Liver (tissue), 8 donors: ENCODE measurements at regions not wholly inside any gene's neighbourhood (a gene's known extent, or its start where the extent isn't known, plus 50 kb on each side); places are given as distances from the start of the nearest gene placed in this dataset.

Experiments used
- DNase-seq: peaks from one replicate; pipeline ENCODE4 v3.0.0-alpha.2; 2017; ENCODE audit warnings: low spot score
- H3K27ac ChIP-seq, 2 donors: one replicate each; pipeline ENCODE4 v1.7.0; 2013; ENCODE audit warnings: inconsistent platforms in 2 of 2, low read length in 2 of 2, control low read depth in 1 of 2, low read depth in 1 of 2, mild to moderate bottlenecking in 1 of 2
- H3K27me3 ChIP-seq, 4 donors: one replicate each; pipeline versions ENCODE4 v1.6.1 to v1.7.0; 2013; ENCODE audit warnings: low read length in 3 of 4, inconsistent platforms in 1 of 4, mild to moderate bottlenecking in 1 of 4, moderate library complexity in 1 of 4; ENCODE audit not compliant: control insufficient read depth in 4 of 4, insufficient read depth in 4 of 4
- H3K36me3 ChIP-seq, 4 donors: one replicate each; pipeline versions ENCODE4 v1.6.1 to v1.7.0; 2013; ENCODE audit warnings: low read length in 3 of 4, mild to moderate bottlenecking in 3 of 4, low read depth in 1 of 4, moderate library complexity in 1 of 4; ENCODE audit not compliant: control insufficient read depth in 4 of 4, insufficient read depth in 3 of 4
- H3K4me1 ChIP-seq, 4 donors: one replicate each; pipeline versions ENCODE4 v1.6.1 to v1.7.0; 2013; ENCODE audit warnings: low read length in 3 of 4, mild to moderate bottlenecking in 3 of 4, moderate library complexity in 1 of 4; ENCODE audit not compliant: control insufficient read depth in 4 of 4, insufficient read depth in 4 of 4
- H3K4me3 ChIP-seq, 3 donors: one replicate each; pipeline versions ENCODE4 v1.6.1 to v1.7.0; 2013; ENCODE audit warnings: low read length in 3 of 3, control low read depth in 1 of 3, low read depth in 1 of 3, mild to moderate bottlenecking in 1 of 3
- H3K9ac ChIP-seq, 2 donors: one replicate each; pipeline ENCODE4 v1.7.0; 2013; ENCODE audit warnings: low read length in 2 of 2, mild to moderate bottlenecking in 2 of 2, moderate library complexity in 2 of 2, control low read depth in 1 of 2, low read depth in 1 of 2
- H3K9me3 ChIP-seq, 4 donors: one replicate each; pipeline versions ENCODE4 v1.6.1 to v1.7.0; 2013; ENCODE audit warnings: low read length in 3 of 4; ENCODE audit not compliant: control insufficient read depth in 4 of 4
- EGR1 ChIP-seq, 2 donors: IDR thresholded peaks; 2 replicates each; pipeline ENCODE4 v1.6.1; 2016 to 2018; ENCODE audit warnings: antibody characterized with exemption in 2 of 2, low read depth in 2 of 2
- FOXA2 ChIP-seq: IDR thresholded peaks from 2 replicates; pipeline ENCODE4 v1.6.1; 2016; ENCODE audit warnings: antibody characterized with exemption
- GABPA ChIP-seq, 2 donors: IDR thresholded peaks in 1 of 2; conservative IDR thresholded peaks in 1 of 2; 2 replicates each; pipeline ENCODE4 v1.6.1; 2016; ENCODE audit warnings: antibody characterized with exemption in 2 of 2, mild to moderate bottlenecking in 1 of 2, moderate library complexity in 1 of 2
- HNF4G ChIP-seq: IDR thresholded peaks from 2 replicates; pipeline ENCODE4 v1.6.1; 2016; ENCODE audit warnings: antibody characterized with exemption
- JUND ChIP-seq, 2 donors: IDR thresholded peaks; 2 replicates each; pipeline ENCODE4 v1.6.1; 2016; ENCODE audit warnings: antibody characterized with exemption in 2 of 2
- NR2F2 ChIP-seq: IDR thresholded peaks from 2 replicates; pipeline ENCODE4 v1.6.1; 2016; ENCODE audit warnings: antibody characterized with exemption
- RAD21 ChIP-seq, 2 donors: IDR thresholded peaks; 2 replicates each; pipeline ENCODE4 v1.6.1; 2016; ENCODE audit warnings: antibody characterized with exemption in 2 of 2, mild to moderate bottlenecking in 2 of 2
- RXRA ChIP-seq, 2 donors: IDR thresholded peaks; 2 replicates each; pipeline ENCODE4 v1.6.1; 2017 to 2018; ENCODE audit warnings: antibody characterized with exemption in 2 of 2, mild to moderate bottlenecking in 1 of 2
- TAF1 ChIP-seq: conservative IDR thresholded peaks from 2 replicates; pipeline ENCODE4 v1.6.1; 2016; ENCODE audit warnings: antibody characterized with exemption, mild to moderate bottlenecking
- YY1 ChIP-seq: IDR thresholded peaks from 2 replicates; pipeline ENCODE4 v1.6.1; 2016; ENCODE audit warnings: antibody characterized with exemption, mild to moderate bottlenecking
- WGBS: extraction: QIAGEN DNeasy Blood & Tissue Kit; methylation state at CpG from one replicate; pipeline ENCODE4 v1.1.7; 2013; 5-methylcytosine and 5-hydroxymethylcytosine counted together
- TF ChIP-seq, protein P1 (sequence below): IDR thresholded peaks from 2 replicates; pipeline ENCODE4 v1.6.1; 2016; ENCODE audit warnings: antibody characterized with exemption, mild to moderate bottlenecking
- TF ChIP-seq, protein P2 (sequence below): IDR thresholded peaks from 2 replicates; pipeline ENCODE4 v1.6.1; 2016; ENCODE audit warnings: antibody characterized with exemption
- TF ChIP-seq, protein P3 (sequence below): fragments of 150-350 bp; IDR thresholded peaks from 2 replicates; pipeline ENCODE4 v1.5.1; 2017; ENCODE audit warnings: improper control_type of control experiment, low read depth, low read length; ENCODE audit not compliant: missing input control
- TF ChIP-seq, protein P4 (sequence below): IDR thresholded peaks from 2 replicates; pipeline ENCODE4 v1.6.1; 2016; ENCODE audit warnings: antibody characterized with exemption
- donor health status: healthy.
- donor health status: healthy.
- donor health status: healthy.
- donor health status: healthy.
- donor health status: healthy.

DNA sequence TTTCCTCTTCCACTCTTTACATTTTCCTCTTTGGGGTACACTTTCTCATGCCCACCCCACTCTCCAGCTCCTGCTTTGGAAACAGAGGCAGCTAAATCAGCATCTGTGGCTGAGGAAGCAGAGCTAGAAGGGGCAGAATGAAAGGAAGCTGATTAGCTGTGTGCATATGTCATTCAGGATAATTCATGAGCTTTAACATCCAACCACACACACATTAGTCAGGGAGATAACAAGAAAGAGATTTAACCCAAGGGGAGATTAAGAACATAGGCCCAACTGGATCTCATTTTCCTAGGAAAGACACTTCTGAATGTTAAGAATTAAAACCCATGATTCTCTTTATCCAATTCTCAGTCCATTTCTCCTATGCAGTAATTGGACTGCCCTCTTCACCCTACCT lies 405.5 kb downstream of the TBC1D4 start:
- Histone ChIP-seq H3K27ac (no peak overlapping the region), H3K4me3 (no peak overlapping the region), H3K27me3 (no peaks in the 10 kb centered on the region)

DNA sequence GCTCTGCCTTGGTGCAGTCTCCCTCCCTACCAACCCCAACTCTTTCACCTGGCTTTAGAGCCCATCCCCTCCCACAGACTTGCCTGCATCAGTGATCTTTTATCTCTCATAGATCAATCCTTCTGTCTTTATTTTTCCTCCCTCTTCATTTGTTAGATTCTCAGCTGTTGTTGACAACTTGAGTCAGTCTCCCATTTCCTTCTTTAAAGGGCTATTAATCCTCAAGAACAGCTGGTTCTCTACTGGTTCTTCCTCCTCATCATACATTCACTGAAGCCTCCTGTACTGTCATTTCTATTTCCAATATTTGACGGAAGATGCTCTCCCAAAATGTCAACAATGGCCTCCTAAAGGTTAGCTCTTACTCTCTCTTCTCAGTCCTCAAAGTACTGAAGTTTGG lies 408.2 kb downstream of the TBC1D4 start:
- 69% methylated on average over 1 of the region's 1 CpG for WGBS
- no peaks in the 10 kb centered on the region for H3K36me3 ChIP-seq
- TF ChIP-seq HNF4G (no peak), NR2F2 (no peak), YY1 (no peak), RAD21 (IDR thresholded peaks at IDR 0.05) (no peak), FOXA2 (no peak), GABPA (IDR thresholded peaks at IDR 0.05 in 1 of 2, conservative IDR thresholded peaks at IDR 0.05 in 1 of 2) (no peak), EGR1 (IDR thresholded peaks at IDR 0.05; ENCODE audit: low read depth in 2 of 2) (no peak), TAF1 (no peak), RXRA (IDR thresholded peaks at IDR 0.05) (no peak)
- TF ChIP-seq, protein P1, sequence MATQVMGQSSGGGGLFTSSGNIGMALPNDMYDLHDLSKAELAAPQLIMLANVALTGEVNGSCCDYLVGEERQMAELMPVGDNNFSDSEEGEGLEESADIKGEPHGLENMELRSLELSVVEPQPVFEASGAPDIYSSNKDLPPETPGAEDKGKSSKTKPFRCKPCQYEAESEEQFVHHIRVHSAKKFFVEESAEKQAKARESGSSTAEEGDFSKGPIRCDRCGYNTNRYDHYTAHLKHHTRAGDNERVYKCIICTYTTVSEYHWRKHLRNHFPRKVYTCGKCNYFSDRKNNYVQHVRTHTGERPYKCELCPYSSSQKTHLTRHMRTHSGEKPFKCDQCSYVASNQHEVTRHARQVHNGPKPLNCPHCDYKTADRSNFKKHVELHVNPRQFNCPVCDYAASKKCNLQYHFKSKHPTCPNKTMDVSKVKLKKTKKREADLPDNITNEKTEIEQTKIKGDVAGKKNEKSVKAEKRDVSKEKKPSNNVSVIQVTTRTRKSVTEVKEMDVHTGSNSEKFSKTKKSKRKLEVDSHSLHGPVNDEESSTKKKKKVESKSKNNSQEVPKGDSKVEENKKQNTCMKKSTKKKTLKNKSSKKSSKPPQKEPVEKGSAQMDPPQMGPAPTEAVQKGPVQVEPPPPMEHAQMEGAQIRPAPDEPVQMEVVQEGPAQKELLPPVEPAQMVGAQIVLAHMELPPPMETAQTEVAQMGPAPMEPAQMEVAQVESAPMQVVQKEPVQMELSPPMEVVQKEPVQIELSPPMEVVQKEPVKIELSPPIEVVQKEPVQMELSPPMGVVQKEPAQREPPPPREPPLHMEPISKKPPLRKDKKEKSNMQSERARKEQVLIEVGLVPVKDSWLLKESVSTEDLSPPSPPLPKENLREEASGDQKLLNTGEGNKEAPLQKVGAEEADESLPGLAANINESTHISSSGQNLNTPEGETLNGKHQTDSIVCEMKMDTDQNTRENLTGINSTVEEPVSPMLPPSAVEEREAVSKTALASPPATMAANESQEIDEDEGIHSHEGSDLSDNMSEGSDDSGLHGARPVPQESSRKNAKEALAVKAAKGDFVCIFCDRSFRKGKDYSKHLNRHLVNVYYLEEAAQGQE: no peak
- TF ChIP-seq, protein P2, sequence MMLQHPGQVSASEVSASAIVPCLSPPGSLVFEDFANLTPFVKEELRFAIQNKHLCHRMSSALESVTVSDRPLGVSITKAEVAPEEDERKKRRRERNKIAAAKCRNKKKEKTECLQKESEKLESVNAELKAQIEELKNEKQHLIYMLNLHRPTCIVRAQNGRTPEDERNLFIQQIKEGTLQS: no peak
- TF ChIP-seq, protein P3, sequence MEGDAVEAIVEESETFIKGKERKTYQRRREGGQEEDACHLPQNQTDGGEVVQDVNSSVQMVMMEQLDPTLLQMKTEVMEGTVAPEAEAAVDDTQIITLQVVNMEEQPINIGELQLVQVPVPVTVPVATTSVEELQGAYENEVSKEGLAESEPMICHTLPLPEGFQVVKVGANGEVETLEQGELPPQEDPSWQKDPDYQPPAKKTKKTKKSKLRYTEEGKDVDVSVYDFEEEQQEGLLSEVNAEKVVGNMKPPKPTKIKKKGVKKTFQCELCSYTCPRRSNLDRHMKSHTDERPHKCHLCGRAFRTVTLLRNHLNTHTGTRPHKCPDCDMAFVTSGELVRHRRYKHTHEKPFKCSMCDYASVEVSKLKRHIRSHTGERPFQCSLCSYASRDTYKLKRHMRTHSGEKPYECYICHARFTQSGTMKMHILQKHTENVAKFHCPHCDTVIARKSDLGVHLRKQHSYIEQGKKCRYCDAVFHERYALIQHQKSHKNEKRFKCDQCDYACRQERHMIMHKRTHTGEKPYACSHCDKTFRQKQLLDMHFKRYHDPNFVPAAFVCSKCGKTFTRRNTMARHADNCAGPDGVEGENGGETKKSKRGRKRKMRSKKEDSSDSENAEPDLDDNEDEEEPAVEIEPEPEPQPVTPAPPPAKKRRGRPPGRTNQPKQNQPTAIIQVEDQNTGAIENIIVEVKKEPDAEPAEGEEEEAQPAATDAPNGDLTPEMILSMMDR: no peak
- TF ChIP-seq, protein P4, sequence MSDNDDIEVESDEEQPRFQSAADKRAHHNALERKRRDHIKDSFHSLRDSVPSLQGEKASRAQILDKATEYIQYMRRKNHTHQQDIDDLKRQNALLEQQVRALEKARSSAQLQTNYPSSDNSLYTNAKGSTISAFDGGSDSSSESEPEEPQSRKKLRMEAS: no peak
- no peak for DNase-seq
- H3K4me1 ChIP-seq: no peaks in the 10 kb centered on the region
- H3K27me3 ChIP-seq: no peaks in the 10 kb centered on the region
- H3K9ac ChIP-seq: no peak overlapping the region
- no peak overlapping the region for H3K4me3 ChIP-seq
- H3K27ac ChIP-seq: no peak overlapping the region
- no peaks in the 10 kb centered on the region for H3K9me3 ChIP-seq

More for the DNA sequence above, 405.5 kb downstream of the TBC1D4 start:
- H3K9ac ChIP-seq: no peak overlapping the region
- no peaks in the 10 kb centered on the region for H3K36me3 ChIP-seq
- H3K9me3 ChIP-seq: no peaks in the 10 kb centered on the region
- DNase-seq: no peak
- TF ChIP-seq JUND (IDR thresholded peaks at IDR 0.05) (no peak), GABPA (IDR thresholded peaks at IDR 0.05 in 1 of 2, conservative IDR thresholded peaks at IDR 0.05 in 1 of 2) (no peak), RAD21 (IDR thresholded peaks at IDR 0.05) (no peak), NR2F2 (no peak)
- TF ChIP-seq, protein P1: no peak
- TF ChIP-seq, protein P2: no peak
- TF ChIP-seq, protein P4: no peak
- H3K4me1 ChIP-seq: no peaks in the 10 kb centered on the region
